ENCODE measurements at regions not wholly inside any gene's neighbourhood (a gene's known extent, or its start where the extent isn't known, plus 50 kb on each side); places are given as distances from the start of the nearest gene placed in this dataset.

- Histone ChIP-seq H4K20me1 (ENCODE audit: insufficient read depth, low read length, poor library complexity, severe bottlenecking) (no peaks in the 10 kb centered on the region), H2AFZ (ENCODE audit: low read length) (no peak overlapping the region)
- TF ChIP-seq CTCF (conservative IDR thresholded peaks at IDR 0.05; ENCODE audit: low read length) = no peak
Observed at GRCh38 chr10:15453926-15454325, 82.8 kb upstream of the FAM171A1 start.

GRCh38 chr10:15453457-15453856, 82.4 kb upstream of the FAM171A1 start:
- Histone ChIP-seq H3K4me2 (ENCODE audit: low read depth, low read length, poor library complexity, severe bottlenecking) (no peak overlapping the region), H3K36me3 (ENCODE audit: insufficient read depth, low read length) (no peaks in the 10 kb centered on the region), H3K79me2 (ENCODE audit: insufficient read depth, low read length) (no peaks in the 10 kb centered on the region), H3K27me3 (ENCODE audit: insufficient read depth, low read length, poor library complexity, severe bottlenecking) (no peaks in the 10 kb centered on the region), H3K9me2 (replicated peaks; ENCODE audit: low read depth, low read length) (no peaks in the 10 kb centered on the region), H3F3A (ENCODE audit: low read depth) (no peaks in the 10 kb centered on the region), H3K4me1 (ENCODE audit: insufficient read depth, low read length, poor library complexity, severe bottlenecking) (no peaks in the 10 kb centered on the region), H4K20me1 (ENCODE audit: insufficient read depth, low read length, poor library complexity, severe bottlenecking) (no peaks in the 10 kb centered on the region), H3K4me3 (ENCODE audit: low read length, poor library complexity, severe bottlenecking) (no peak overlapping the region), H3K9ac (ENCODE audit: low read depth, low read length, poor library complexity, severe bottlenecking) (no peak overlapping the region), H2AFZ (ENCODE audit: low read length) (no peak overlapping the region), H3K9me3 (ENCODE audit: insufficient read depth, low read depth, low read length) (no peaks in the 10 kb centered on the region)
- no peak for TF ChIP-seq EZH2phosphoT487 (IDR thresholded peaks at IDR 0.05; ENCODE audit: borderline replicate concordance)
- TF ChIP-seq CTCF (conservative IDR thresholded peaks at IDR 0.05; ENCODE audit: low read length) = no peak

More at GRCh38 chr10:15453926-15454325, 82.8 kb upstream of the FAM171A1 start:
- no peaks in the 10 kb centered on the region for H3K79me2 ChIP-seq (ENCODE audit: insufficient read depth, low read length)
- no peak overlapping the region for H3K4me3 ChIP-seq (ENCODE audit: low read length, poor library complexity, severe bottlenecking)
- H3F3A ChIP-seq (ENCODE audit: low read depth) = no peaks in the 10 kb centered on the region
- H3K36me3 ChIP-seq (ENCODE audit: insufficient read depth, low read length) = no peaks in the 10 kb centered on the region
- H3K9me3 ChIP-seq (ENCODE audit: insufficient read depth, low read depth, low read length) = no peaks in the 10 kb centered on the region
- H3K9ac ChIP-seq (ENCODE audit: low read depth, low read length, poor library complexity, severe bottlenecking) = no peak overlapping the region
- H3K27me3 ChIP-seq (ENCODE audit: insufficient read depth, low read length, poor library complexity, severe bottlenecking) = no peaks in the 10 kb centered on the region
- no peaks in the 10 kb centered on the region for H3K9me2 ChIP-seq (replicated peaks; ENCODE audit: low read depth, low read length)
- no peak overlapping the region for H3K4me2 ChIP-seq (ENCODE audit: low read depth, low read length, poor library complexity, severe bottlenecking)
- H3K4me1 ChIP-seq (ENCODE audit: insufficient read depth, low read length, poor library complexity, severe bottlenecking) = no peaks in the 10 kb centered on the region

- Histone ChIP-seq H3K9me2 (replicated peaks; ENCODE audit: low read depth, low read length) (no peaks in the 10 kb centered on the region), H3K36me3 (ENCODE audit: insufficient read depth, low read length) (no peaks in the 10 kb centered on the region), H3K4me1 (ENCODE audit: insufficient read depth, low read length, poor library complexity, severe bottlenecking) (no peaks in the 10 kb centered on the region), H4K20me1 (ENCODE audit: insufficient read depth, low read length, poor library complexity, severe bottlenecking) (no peaks in the 10 kb centered on the region), H3K4me2 (ENCODE audit: low read depth, low read length, poor library complexity, severe bottlenecking) (no peak overlapping the region), H3K4me3 (ENCODE audit: low read length, poor library complexity, severe bottlenecking) (no peak overlapping the region), H3K9me3 (ENCODE audit: insufficient read depth, low read depth, low read length) (no peaks in the 10 kb centered on the region), H3K9ac (ENCODE audit: low read depth, low read length, poor library complexity, severe bottlenecking) (no peak overlapping the region), H3K27me3 (ENCODE audit: insufficient read depth, low read length, poor library complexity, severe bottlenecking) (no peaks in the 10 kb centered on the region), H3F3A (ENCODE audit: low read depth) (no peaks in the 10 kb centered on the region), H3K79me2 (ENCODE audit: insufficient read depth, low read length) (no peaks in the 10 kb centered on the region), H2AFZ (ENCODE audit: low read length) (no peak overlapping the region)
- TF ChIP-seq EZH2phosphoT487 (IDR thresholded peaks at IDR 0.05; ENCODE audit: borderline replicate concordance) = no peak
Observed at GRCh38 chr10:15452545-15452944, 81.5 kb upstream of the FAM171A1 start.

Measured in Loucy (cell line).